GM06990 (cell line): ENCODE measurements at regions not wholly inside any gene's neighbourhood (a gene's known extent, or its start where the extent isn't known, plus 50 kb on each side); places are given as distances from the start of the nearest gene placed in this dataset.
A peak's percentile ranks its signal among the peaks of the same experiment; 100 is the strongest.

ENCODE experiments used
- DNase-seq: peaks from one replicate; pipeline ENCODE4 v3.0.0-alpha.2; 2011; ENCODE audit not compliant: insufficient read length; ENCODE audit errors: extremely low read depth
- H3K27me3 ChIP-seq: replicated peaks from 2 replicates; pipeline ENCODE4 v1.6.0; 2011; ENCODE audit warnings: low read length; ENCODE audit not compliant: control insufficient read depth, insufficient read depth
- H3K36me3 ChIP-seq: 2 replicates; pipeline ENCODE4 v1.5.1; 2011; ENCODE audit warnings: low read length; ENCODE audit not compliant: control insufficient read depth, insufficient read depth
- H3K4me3 ChIP-seq: replicated peaks from 2 replicates; pipeline ENCODE4 v1.5.1; 2011; ENCODE audit warnings: low read depth, mild to moderate bottlenecking, control low read depth, low read length
- TF ChIP-seq, protein P1 (sequence below): IDR thresholded peaks from 2 replicates; pipeline ENCODE4 v1.5.1; 2011; ENCODE audit warnings: low read length, control low read depth, mild to moderate bottlenecking, inconsistent platforms; ENCODE audit not compliant: insufficient read depth, poor library complexity, severe bottlenecking

DNA sequence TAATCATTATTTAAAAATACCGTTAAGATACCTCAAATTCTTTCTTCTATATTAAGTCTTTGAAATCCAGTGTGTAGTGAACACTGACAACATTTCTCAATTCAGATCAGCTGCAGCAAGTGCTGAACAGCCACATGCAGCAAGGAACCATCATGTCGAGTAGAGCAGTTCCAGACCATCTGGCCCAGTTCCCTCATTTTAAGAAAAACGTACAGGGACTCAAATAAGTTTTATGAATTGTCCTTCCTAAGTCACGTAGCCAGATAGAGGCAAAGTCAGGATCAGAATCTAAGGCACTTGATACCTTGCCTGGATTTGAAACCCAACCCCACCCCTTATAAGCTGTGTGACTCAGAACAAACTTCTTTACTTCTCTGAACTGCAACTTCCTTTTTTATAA is 132.4 kb downstream of the PROX1 start:
- TF ChIP-seq, protein P1, sequence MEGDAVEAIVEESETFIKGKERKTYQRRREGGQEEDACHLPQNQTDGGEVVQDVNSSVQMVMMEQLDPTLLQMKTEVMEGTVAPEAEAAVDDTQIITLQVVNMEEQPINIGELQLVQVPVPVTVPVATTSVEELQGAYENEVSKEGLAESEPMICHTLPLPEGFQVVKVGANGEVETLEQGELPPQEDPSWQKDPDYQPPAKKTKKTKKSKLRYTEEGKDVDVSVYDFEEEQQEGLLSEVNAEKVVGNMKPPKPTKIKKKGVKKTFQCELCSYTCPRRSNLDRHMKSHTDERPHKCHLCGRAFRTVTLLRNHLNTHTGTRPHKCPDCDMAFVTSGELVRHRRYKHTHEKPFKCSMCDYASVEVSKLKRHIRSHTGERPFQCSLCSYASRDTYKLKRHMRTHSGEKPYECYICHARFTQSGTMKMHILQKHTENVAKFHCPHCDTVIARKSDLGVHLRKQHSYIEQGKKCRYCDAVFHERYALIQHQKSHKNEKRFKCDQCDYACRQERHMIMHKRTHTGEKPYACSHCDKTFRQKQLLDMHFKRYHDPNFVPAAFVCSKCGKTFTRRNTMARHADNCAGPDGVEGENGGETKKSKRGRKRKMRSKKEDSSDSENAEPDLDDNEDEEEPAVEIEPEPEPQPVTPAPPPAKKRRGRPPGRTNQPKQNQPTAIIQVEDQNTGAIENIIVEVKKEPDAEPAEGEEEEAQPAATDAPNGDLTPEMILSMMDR = no peak
- no peak for DNase-seq
- H3K27me3 ChIP-seq = no peaks in the 10 kb centered on the region; the same call in 1 of the 2 replicates

GRCh38 chr1:214120951-214121350 is 133.2 kb downstream of the PROX1 start:
- DNase-seq = no peak

More for the DNA sequence above, 132.4 kb downstream of the PROX1 start:
- Histone ChIP-seq H3K36me3 (no peaks in the 10 kb centered on the region), H3K4me3 (no peak overlapping the region)

GRCh38 chr1:214122110-214122509 is 134.3 kb downstream of the PROX1 start:
- Histone ChIP-seq H3K27me3 (no peaks in the 10 kb centered on the region; the same call in 1 of the 2 replicates), H3K4me3 (no peak overlapping the region), H3K36me3 (no peaks in the 10 kb centered on the region)
- TF ChIP-seq, protein P1 = no peak
- no peak for DNase-seq

More at GRCh38 chr1:214120951-214121350, 133.2 kb downstream of the PROX1 start:
- no peaks in the 10 kb centered on the region; the same call in 1 of the 2 replicates for H3K27me3 ChIP-seq
- TF ChIP-seq, protein P1 = no peak
- no peaks in the 10 kb centered on the region for H3K36me3 ChIP-seq
- H3K4me3 ChIP-seq = no peak overlapping the region

DNA sequence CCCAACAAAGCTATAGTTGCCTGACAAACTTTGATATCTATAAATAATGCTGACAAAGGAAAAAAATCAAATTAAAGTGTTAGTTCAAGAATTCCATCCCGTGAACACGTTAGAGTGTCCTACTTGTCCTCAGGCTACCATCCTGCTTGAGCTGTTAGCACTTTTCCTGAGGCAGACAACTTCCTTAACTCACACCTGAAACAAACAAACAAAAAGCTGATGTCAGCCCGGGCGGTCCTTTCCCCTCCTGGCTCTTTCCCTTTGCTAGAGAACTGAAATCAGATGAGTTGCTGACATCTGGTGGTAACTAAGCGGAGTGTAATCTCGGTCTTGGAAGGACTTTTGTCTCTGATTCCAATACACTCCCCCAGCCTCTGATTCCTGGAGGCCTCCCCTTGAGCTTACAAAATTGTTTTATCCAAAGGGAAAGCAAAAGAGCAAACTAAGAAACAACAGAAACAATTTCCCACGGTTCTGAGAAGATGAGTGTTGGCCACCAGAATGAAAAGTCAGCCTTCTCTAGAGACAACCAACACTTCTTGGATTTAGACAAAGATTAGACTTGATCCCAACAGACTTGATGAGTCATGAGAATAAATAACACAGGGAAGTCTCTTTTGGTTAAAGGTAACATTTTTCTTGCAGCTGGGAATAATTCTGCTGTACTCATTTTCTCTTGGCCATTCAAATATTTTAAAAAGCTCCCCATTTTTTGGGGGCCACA is 135.4 kb downstream of the PROX1 start:
- Histone ChIP-seq H3K4me3 (no peak overlapping the region), H3K36me3 (no peaks in the 10 kb centered on the region), H3K27me3 (no peaks in the 10 kb centered on the region; the same call in 1 of the 2 replicates)
- DNase-seq = no peak
- TF ChIP-seq, protein P1 = peak; percentile 56

DNA sequence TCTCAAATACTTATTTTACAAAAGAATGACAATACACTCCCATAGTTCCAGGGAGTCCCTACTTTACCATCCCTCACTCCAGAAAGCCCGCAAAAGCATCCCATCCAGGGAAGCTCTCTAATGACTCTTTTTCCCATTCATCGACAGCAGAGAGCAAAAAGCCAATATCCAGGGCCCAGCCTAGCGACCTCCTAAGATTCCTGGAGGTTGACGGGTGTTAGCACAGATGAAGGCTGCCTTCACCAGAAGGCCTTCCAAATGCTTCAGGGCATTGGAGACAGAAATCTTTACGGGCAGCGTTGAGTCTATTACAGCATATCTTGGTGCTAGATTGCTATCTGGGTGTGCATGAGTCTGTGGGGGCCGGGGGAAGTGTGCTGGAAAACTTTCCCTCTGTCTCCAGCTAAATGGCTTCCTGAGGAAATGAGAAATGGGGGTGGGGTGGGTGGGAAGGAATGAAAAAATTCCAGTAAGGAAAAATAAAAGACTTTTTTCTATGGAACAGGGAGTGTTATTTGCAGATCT is 136.6 kb downstream of the PROX1 start:
- Histone ChIP-seq H3K4me3 (no peak overlapping the region), H3K27me3 (no peaks in the 10 kb centered on the region; the same call in 1 of the 2 replicates), H3K36me3 (no peaks in the 10 kb centered on the region)
- TF ChIP-seq, protein P1 = no peak
- DNase-seq = no peak
